ENCODE measurements at regions not wholly inside any gene's neighbourhood (a gene's known extent, or its start where the extent isn't known, plus 50 kb on each side); places are given as distances from the start of the nearest gene placed in this dataset.

DNA sequence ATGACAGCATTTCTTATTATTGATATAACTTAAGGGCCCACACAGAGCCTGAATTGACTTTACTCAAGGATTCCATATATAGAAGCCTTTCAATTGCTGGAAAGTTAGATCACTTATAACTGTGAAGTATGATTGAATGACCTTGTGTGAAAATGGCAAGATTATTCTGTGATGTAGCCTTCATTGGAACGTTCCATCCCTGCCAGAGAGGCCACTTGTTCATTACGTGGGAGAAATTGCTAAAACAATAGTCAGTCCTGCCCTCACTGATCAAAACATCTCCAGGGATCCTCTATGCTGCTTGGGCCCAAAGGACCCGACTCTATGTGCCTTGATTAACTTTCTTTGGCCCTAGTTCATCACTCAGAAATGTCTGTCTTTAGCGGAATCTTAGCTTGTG is 159.5 kb upstream of the BLID start:
- intact Hi-C loops (cut with micrococcal nuclease): no loop called here
- H3K27me3 ChIP-seq (ENCODE audit: insufficient read depth, low read length): no peaks in the 10 kb centered on the region
- no peak overlapping the region for H3K4me2 ChIP-seq (ENCODE audit: low read length)
- H3K4me1 ChIP-seq (ENCODE audit: control insufficient read depth in 1 of 2, insufficient read depth in 2 of 2, low read length in 2 of 2): no peaks in the 10 kb centered on the region; a peak in 2 of 4 replicates
- H3K27ac ChIP-seq (ENCODE audit: low read depth, low read length): no peak overlapping the region
- no TSS peak for BruUV-seq (replicated peaks)
- RAD21 ChIA-PET (ENCODE audit: low non-redundant PET in 1 of 2, low total read pairs in 2 of 2, uncharacterized antibody in 2 of 2, unreplicated experiment in 2 of 2): no interaction called here
- no peaks in the 10 kb centered on the region for H3K79me2 ChIP-seq (ENCODE audit: insufficient read depth, low read length)
- no peaks in the 10 kb centered on the region for H3K36me3 ChIP-seq (ENCODE audit: control insufficient read depth in 1 of 2, insufficient read depth in 2 of 2, low read length in 2 of 2)
- no peak overlapping the region for H3K9ac ChIP-seq (ENCODE audit: low read length)
- ATAC-seq: no peak
- TF ChIP-seq YY1 (IDR thresholded peaks at IDR 0.05; ENCODE audit: extremely low read depth, insufficient replicate concordance, low read depth, low read length) (no peak), EZH2 (IDR thresholded peaks at IDR 0.05) (no peak), SP1 (IDR thresholded peaks at IDR 0.05; ENCODE audit: low read depth) (no peak), ZNF274 (IDR thresholded peaks at IDR 0.05; ENCODE audit: low read depth, low read length) (no peak), EGR1 (IDR thresholded peaks at IDR 0.05; ENCODE audit: low read depth) (no peak), ZFX (IDR thresholded peaks at IDR 0.05) (no peak)
- TF ChIP-seq, protein P1, sequence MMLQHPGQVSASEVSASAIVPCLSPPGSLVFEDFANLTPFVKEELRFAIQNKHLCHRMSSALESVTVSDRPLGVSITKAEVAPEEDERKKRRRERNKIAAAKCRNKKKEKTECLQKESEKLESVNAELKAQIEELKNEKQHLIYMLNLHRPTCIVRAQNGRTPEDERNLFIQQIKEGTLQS (IDR thresholded peaks at IDR 0.05): no peak
- no peak for DNase-seq (ENCODE audit: low read depth, low spot score)
- no peak overlapping the region for H2AFZ ChIP-seq (ENCODE audit: low read depth, low read length, poor library complexity, severe bottlenecking)
- POLR2A ChIA-PET: no interaction called here
- no peaks in the 10 kb centered on the region for H4K20me1 ChIP-seq (ENCODE audit: insufficient read depth)
- H3K9me2 ChIP-seq (ENCODE audit: insufficient read depth): no peaks in the 10 kb centered on the region
- CTCF ChIA-PET: no interaction called here
- no peaks in the 10 kb centered on the region for H3K9me3 ChIP-seq (ENCODE audit: control insufficient read depth in 1 of 2, insufficient read depth in 1 of 2, low read depth in 1 of 2, low read length in 2 of 2)
- H3K4me3 ChIP-seq (replicated peaks in 1 of 2; ENCODE audit: low read depth in 1 of 2, low read length in 2 of 2): no peak overlapping the region

DNA sequence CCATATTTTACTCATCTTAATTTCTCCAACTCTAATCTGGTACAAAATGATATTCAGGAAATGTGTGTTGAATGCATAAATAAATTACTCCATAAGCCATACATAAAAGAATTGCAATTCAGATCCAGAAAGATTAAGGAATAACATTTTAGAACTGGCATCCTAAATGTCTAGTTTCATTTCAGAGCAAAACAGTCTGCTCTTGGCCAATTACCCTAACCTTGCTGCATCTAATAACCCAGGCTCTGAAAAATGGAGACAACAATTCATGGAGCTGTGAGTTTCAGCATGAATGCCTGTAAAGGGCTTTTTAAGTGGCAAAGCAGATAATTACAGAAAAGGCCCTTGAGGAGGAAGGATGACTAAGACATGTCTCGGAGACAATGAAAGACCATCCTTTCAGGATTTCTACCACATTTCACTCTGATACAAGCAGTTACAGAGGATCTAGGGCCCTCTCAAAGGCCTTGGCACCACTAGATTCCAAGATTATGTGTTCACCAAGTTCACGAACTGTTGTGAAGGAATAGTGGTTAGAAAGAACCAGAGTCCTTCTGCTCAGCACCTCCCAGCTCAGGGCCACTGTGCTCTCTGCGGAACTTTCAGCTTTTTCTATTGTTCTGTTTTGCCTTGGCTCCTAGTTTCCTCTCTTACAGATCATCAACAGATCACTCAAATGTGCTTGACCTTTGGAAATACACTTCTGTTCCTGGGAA is 157.6 kb upstream of the BLID start:
- H4K20me1 ChIP-seq (ENCODE audit: insufficient read depth): no peaks in the 10 kb centered on the region
- no peak for ATAC-seq
- CTCF ChIA-PET: no interaction called here
- H3K9ac ChIP-seq (ENCODE audit: low read length): no peak overlapping the region
- no peaks in the 10 kb centered on the region for H3K9me2 ChIP-seq (ENCODE audit: insufficient read depth)
- intact Hi-C loops (cut with micrococcal nuclease): no loop called here
- POLR2A ChIA-PET: no interaction called here
- RAD21 ChIA-PET (ENCODE audit: low non-redundant PET in 1 of 2, low total read pairs in 2 of 2, uncharacterized antibody in 2 of 2, unreplicated experiment in 2 of 2): no interaction called here
- no peak overlapping the region for H3K27ac ChIP-seq (ENCODE audit: low read depth, low read length)
- peaks cover 1 to 3% of the 10 kb centered on the region in 2 experiments; a peak in 3 of 4 replicates for H3K4me1 ChIP-seq (ENCODE audit: control insufficient read depth in 1 of 2, insufficient read depth in 2 of 2, low read length in 2 of 2)
- H3K4me3 ChIP-seq (replicated peaks in 1 of 2; ENCODE audit: low read depth in 1 of 2, low read length in 2 of 2): no peak overlapping the region
- TF ChIP-seq CBX3 (IDR thresholded peaks at IDR 0.05; ENCODE audit: low read depth): no peak
- TF ChIP-seq, protein P2, sequence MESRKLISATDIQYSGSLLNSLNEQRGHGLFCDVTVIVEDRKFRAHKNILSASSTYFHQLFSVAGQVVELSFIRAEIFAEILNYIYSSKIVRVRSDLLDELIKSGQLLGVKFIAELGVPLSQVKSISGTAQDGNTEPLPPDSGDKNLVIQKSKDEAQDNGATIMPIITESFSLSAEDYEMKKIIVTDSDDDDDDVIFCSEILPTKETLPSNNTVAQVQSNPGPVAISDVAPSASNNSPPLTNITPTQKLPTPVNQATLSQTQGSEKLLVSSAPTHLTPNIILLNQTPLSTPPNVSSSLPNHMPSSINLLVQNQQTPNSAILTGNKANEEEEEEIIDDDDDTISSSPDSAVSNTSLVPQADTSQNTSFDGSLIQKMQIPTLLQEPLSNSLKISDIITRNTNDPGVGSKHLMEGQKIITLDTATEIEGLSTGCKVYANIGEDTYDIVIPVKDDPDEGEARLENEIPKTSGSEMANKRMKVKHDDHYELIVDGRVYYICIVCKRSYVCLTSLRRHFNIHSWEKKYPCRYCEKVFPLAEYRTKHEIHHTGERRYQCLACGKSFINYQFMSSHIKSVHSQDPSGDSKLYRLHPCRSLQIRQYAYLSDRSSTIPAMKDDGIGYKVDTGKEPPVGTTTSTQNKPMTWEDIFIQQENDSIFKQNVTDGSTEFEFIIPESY (IDR thresholded peaks at IDR 0.05; ENCODE audit: extremely low read depth, insufficient replicate concordance, low read length): no peak
- DNase-seq (ENCODE audit: low read depth, low spot score): no peak
- no peaks in the 10 kb centered on the region for H3K36me3 ChIP-seq (ENCODE audit: control insufficient read depth in 1 of 2, insufficient read depth in 2 of 2, low read length in 2 of 2)
- no peak overlapping the region for H2AFZ ChIP-seq (ENCODE audit: low read depth, low read length, poor library complexity, severe bottlenecking)
- BruUV-seq (replicated peaks): no TSS peak
- H3K4me2 ChIP-seq (ENCODE audit: low read length): no peak overlapping the region
- H3K9me3 ChIP-seq (ENCODE audit: control insufficient read depth in 1 of 2, insufficient read depth in 1 of 2, low read depth in 1 of 2, low read length in 2 of 2): no peaks in the 10 kb centered on the region
- H3K79me2 ChIP-seq (ENCODE audit: insufficient read depth, low read length): no peaks in the 10 kb centered on the region
- H3K27me3 ChIP-seq (ENCODE audit: insufficient read depth, low read length): no peaks in the 10 kb centered on the region

Measured in HCT116 (cell line).